ENCODE measurements at regions not wholly inside any gene's neighbourhood (a gene's known extent, or its start where the extent isn't known, plus 50 kb on each side); places are given as distances from the start of the nearest gene placed in this dataset.

DNA sequence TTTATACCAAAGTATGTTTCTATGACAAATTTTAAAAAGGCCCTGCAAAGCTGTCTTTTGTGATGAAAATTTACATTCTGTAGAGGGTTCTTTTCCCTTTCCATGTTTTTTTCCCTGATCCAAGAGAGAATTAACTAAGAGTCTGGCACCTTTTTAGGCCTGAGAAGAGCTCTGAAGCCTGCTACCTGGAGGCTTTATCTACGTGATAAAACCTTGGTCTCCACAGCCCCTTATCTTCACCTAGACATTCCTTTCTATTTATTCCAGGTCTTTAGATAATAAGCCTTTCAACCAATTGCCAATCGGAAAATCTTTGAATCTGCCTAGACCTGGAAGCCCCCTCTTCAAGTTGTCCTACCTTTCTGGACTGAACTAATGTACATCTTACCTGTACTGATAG, 774.1 kb upstream of the LRRTM1 start:
- TF ChIP-seq, protein P1, sequence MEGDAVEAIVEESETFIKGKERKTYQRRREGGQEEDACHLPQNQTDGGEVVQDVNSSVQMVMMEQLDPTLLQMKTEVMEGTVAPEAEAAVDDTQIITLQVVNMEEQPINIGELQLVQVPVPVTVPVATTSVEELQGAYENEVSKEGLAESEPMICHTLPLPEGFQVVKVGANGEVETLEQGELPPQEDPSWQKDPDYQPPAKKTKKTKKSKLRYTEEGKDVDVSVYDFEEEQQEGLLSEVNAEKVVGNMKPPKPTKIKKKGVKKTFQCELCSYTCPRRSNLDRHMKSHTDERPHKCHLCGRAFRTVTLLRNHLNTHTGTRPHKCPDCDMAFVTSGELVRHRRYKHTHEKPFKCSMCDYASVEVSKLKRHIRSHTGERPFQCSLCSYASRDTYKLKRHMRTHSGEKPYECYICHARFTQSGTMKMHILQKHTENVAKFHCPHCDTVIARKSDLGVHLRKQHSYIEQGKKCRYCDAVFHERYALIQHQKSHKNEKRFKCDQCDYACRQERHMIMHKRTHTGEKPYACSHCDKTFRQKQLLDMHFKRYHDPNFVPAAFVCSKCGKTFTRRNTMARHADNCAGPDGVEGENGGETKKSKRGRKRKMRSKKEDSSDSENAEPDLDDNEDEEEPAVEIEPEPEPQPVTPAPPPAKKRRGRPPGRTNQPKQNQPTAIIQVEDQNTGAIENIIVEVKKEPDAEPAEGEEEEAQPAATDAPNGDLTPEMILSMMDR (IDR thresholded peaks at IDR 0.05) = no peak
- Mint-ChIP-seq H3K9me3 (ENCODE audit: low read depth) (peaks cover 3% of the 10 kb centered on the region), H3K27me3 (ENCODE audit: low read depth) (no peaks in the 10 kb centered on the region), H3K4me1 (ENCODE audit: low read depth) (no peaks in the 10 kb centered on the region), H3K36me3 (ENCODE audit: low read depth) (no peaks in the 10 kb centered on the region), H3K4me3 (ENCODE audit: unreplicated experiment) (no peak overlapping the region), H3K27ac (ENCODE audit: unreplicated experiment) (no peak overlapping the region)
- no peak for DNase-seq (ENCODE audit: low spot score)

DNA sequence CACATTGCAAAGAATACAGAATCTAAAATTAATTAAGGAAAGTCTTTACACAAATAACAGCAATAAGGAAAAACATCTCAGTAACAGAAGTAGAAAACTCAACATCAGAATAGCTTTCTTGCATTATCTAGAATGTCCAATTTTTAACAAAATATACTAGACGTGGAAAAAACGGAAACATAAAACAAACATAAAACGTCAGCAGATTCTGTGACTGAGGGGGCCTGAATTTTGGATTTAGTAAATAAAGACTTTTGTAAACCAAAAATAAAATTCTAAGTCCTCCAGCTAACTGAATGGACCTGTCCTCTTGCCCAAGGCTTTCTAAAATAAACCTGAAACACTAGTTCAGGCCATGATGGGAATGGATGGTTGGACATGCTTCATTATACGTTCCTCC, 773.5 kb upstream of the LRRTM1 start:
- DNase-seq (ENCODE audit: low spot score) = no peak
- no peaks in the 10 kb centered on the region for H3K36me3 Mint-ChIP-seq (ENCODE audit: low read depth)
- TF ChIP-seq, protein P1 (IDR thresholded peaks at IDR 0.05) = no peak
- peaks cover 3% of the 10 kb centered on the region for H3K9me3 Mint-ChIP-seq (ENCODE audit: low read depth)
- H3K4me1 Mint-ChIP-seq (ENCODE audit: low read depth) = no peaks in the 10 kb centered on the region
- H3K27ac Mint-ChIP-seq (ENCODE audit: unreplicated experiment) = no peak overlapping the region
- H3K27me3 Mint-ChIP-seq (ENCODE audit: low read depth) = no peaks in the 10 kb centered on the region
- no peak overlapping the region for H3K4me3 Mint-ChIP-seq (ENCODE audit: unreplicated experiment)

DNA sequence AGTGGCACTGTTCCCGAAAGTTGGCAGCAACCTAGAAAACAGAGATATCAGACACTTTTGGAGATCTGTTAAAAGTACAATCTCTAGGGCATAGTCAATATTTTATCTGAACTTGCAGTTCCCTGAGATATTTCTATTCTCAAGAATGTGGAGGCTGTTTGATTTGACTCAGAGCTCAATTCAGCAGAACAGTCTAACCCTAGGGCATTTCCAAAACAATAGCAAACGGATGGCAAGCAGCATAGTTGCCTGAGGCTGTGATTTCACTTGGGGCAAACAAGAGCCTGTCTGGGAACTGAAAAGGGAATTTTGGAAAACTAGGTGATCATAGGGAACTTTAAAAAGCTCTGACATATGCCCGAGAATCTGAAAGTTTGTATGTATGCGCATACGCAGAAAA, 772.8 kb upstream of the LRRTM1 start:
- Mint-ChIP-seq H3K9me3 (ENCODE audit: low read depth) (peaks cover 3% of the 10 kb centered on the region), H3K4me3 (ENCODE audit: unreplicated experiment) (no peak overlapping the region), H3K36me3 (ENCODE audit: low read depth) (no peaks in the 10 kb centered on the region), H3K27ac (ENCODE audit: unreplicated experiment) (no peak overlapping the region), H3K4me1 (ENCODE audit: low read depth) (no peaks in the 10 kb centered on the region), H3K27me3 (ENCODE audit: low read depth) (no peaks in the 10 kb centered on the region)
- TF ChIP-seq, protein P1 (IDR thresholded peaks at IDR 0.05) = no peak
- DNase-seq (ENCODE audit: low spot score) = no peak

DNA sequence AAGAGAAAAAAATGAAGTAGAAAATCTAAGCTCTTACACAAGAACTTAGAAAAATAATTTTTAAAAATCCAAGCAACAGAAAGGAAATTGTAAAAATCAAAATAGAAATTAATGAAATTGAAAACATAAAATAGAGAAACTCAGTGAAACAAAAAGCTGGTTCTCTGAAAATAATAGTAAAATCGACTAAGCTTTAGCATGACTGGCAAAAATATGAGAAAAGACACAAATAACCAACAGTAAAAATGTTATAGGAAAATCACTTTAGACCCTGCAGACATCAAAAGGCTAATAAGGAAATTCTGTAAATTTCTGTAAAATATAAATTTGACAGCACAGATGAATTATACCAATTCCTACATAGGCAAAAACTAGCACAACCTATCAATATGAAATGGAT, 768.9 kb upstream of the LRRTM1 start:
- Mint-ChIP-seq H3K27me3 (ENCODE audit: low read depth) (no peaks in the 10 kb centered on the region), H3K27ac (ENCODE audit: unreplicated experiment) (no peak overlapping the region), H3K4me3 (ENCODE audit: unreplicated experiment) (no peak overlapping the region), H3K36me3 (ENCODE audit: low read depth) (no peaks in the 10 kb centered on the region), H3K9me3 (ENCODE audit: low read depth) (no peaks in the 10 kb centered on the region), H3K4me1 (ENCODE audit: low read depth) (no peaks in the 10 kb centered on the region)
- TF ChIP-seq, protein P1 (IDR thresholded peaks at IDR 0.05) = no peak
- no peak for DNase-seq (ENCODE audit: low spot score)

DNA sequence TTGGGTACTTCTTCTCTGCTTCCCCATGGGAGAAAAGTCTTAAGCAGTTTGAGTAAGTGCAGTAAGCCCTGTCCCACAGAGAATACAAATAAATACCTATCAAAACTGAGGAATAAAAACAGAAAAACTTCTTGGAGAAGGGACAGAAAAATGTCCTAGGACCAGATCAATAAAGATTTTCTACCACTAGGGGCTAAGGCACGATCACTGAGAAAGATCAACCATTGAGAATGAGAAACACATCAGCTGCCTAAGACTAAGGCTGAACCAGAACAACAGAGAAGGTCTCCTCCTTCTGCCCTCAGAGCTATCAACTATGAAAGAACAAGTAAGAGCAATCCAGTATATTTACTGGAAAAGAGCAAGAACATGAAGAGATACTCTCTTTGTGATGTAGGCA, 763.6 kb upstream of the LRRTM1 start:
- Mint-ChIP-seq H3K36me3 (ENCODE audit: low read depth) (no peaks in the 10 kb centered on the region), H3K4me3 (ENCODE audit: unreplicated experiment) (no peak overlapping the region), H3K27me3 (ENCODE audit: low read depth) (no peaks in the 10 kb centered on the region), H3K4me1 (ENCODE audit: low read depth) (no peaks in the 10 kb centered on the region), H3K27ac (ENCODE audit: unreplicated experiment) (no peak overlapping the region), H3K9me3 (ENCODE audit: low read depth) (peaks cover 14% of the 10 kb centered on the region)
- TF ChIP-seq, protein P1 (IDR thresholded peaks at IDR 0.05) = no peak
- no peak for DNase-seq (ENCODE audit: low spot score)

Measured in chondrocyte (in vitro differentiated cells).